CD14-positive monocyte (primary cell): ENCODE measurements at regions not wholly inside any gene's neighbourhood (a gene's known extent, or its start where the extent isn't known, plus 50 kb on each side); places are given as distances from the start of the nearest gene placed in this dataset.

Source experiments
- DNase-seq, 3 donors: peaks; one replicate each; pipeline ENCODE4 v3.0.0-alpha.2; 2011 to 2022
- H2AFZ ChIP-seq: 2 replicates; pipeline ENCODE4 v1.6.0; 2012; ENCODE audit warnings: mild to moderate bottlenecking, low read depth, low read length, inconsistent platforms; ENCODE audit not compliant: insufficient read depth, poor library complexity, severe bottlenecking
- H3K27ac ChIP-seq, 2 donors: 1 replicate in 1 of 2; 2 replicates in 1 of 2; pipeline ENCODE4 v1.5.1; 2012 to 2013; ENCODE audit warnings: low read length in 2 of 2, control low read depth in 1 of 2, inconsistent platforms in 1 of 2, low read depth in 1 of 2, mild to moderate bottlenecking in 1 of 2
- H3K27me3 ChIP-seq, 2 donors: one replicate each; pipeline versions ENCODE4 v1.6.0 to v1.6.1; 2011 to 2013; ENCODE audit warnings: low read length in 2 of 2; ENCODE audit not compliant: control insufficient read depth in 2 of 2, insufficient read depth in 2 of 2
- H3K36me3 ChIP-seq, 2 donors: replicated peaks in 1 of 2; 1 replicate in 1 of 2; 2 replicates in 1 of 2; pipeline versions ENCODE4 v1.5.1 to v1.6.1; 2012 to 2013; ENCODE audit warnings: low read length in 2 of 2, control low read depth in 1 of 2, inconsistent platforms in 1 of 2, mild to moderate bottlenecking in 1 of 2; ENCODE audit not compliant: insufficient read depth in 2 of 2, control insufficient read depth in 1 of 2
- H3K4me1 ChIP-seq, 2 donors: 1 replicate in 1 of 2; 2 replicates in 1 of 2; pipeline versions ENCODE4 v1.5.1 to v1.6.1; 2012 to 2013; ENCODE audit warnings: low read length in 2 of 2, control low read depth in 1 of 2, inconsistent platforms in 1 of 2, mild to moderate bottlenecking in 1 of 2, moderate library complexity in 1 of 2; ENCODE audit not compliant: insufficient read depth in 2 of 2, control insufficient read depth in 1 of 2
- H3K4me2 ChIP-seq: replicated peaks from 2 replicates; pipeline ENCODE3; 2012; ENCODE audit warnings: low read length, moderate library complexity, mild to moderate bottlenecking; ENCODE audit not compliant: poor library complexity, severe bottlenecking; ENCODE audit errors: extremely low read depth
- H3K4me3 ChIP-seq, 3 experiments: fragments of 200-600 bp in 1 of 3; sonication (generic) in 1 of 3; replicated peaks in 1 of 3; 1 replicate in 2 of 3; 2 replicates in 1 of 3; pipeline ENCODE4 v1.5.1; 2011 to 2013; ENCODE audit warnings: low read length in 3 of 3, mild to moderate bottlenecking in 3 of 3, control low read depth in 2 of 3, low read depth in 2 of 3, inconsistent platforms in 1 of 3, moderate library complexity in 1 of 3
- H3K79me2 ChIP-seq: 2 replicates; pipeline ENCODE4 v1.6.0; 2012; ENCODE audit warnings: mild to moderate bottlenecking, control low read depth, inconsistent platforms, low read length, moderate library complexity; ENCODE audit not compliant: insufficient read depth
- H3K9ac ChIP-seq: 2 replicates; pipeline ENCODE4 v1.6.0; 2017; ENCODE audit warnings: low read length, mild to moderate bottlenecking; ENCODE audit not compliant: insufficient read depth, poor library complexity, severe bottlenecking
- H3K9me3 ChIP-seq, 2 donors: replicated peaks in 1 of 2; 1 replicate in 1 of 2; 2 replicates in 1 of 2; pipeline versions ENCODE4 v1.5.1 to v1.6.1; 2012 to 2013; ENCODE audit warnings: low read length in 2 of 2, control low read depth in 1 of 2; ENCODE audit not compliant: control insufficient read depth in 1 of 2, insufficient read depth in 1 of 2
- H4K20me1 ChIP-seq: 2 replicates; pipeline ENCODE4 v1.6.0; 2012; ENCODE audit warnings: mild to moderate bottlenecking, low read length, control low read depth, moderate library complexity; ENCODE audit not compliant: insufficient read depth
- H3K27ac Mint-ChIP-seq, 7 donors: one replicate each; pipeline ENCODE4 v1.8.0; 2020; ENCODE audit warnings: mild to moderate bottlenecking in 7 of 7, mixed read lengths in 7 of 7, moderate library complexity in 6 of 7, inconsistent platforms in 2 of 7
- H3K27me3 Mint-ChIP-seq, 3 donors: one replicate each; pipeline ENCODE4 v1.8.0; 2021 to 2022; ENCODE audit warnings: low read depth in 3 of 3, mild to moderate bottlenecking in 3 of 3, mixed read lengths in 3 of 3, moderate library complexity in 3 of 3, inconsistent platforms in 1 of 3
- H3K36me3 Mint-ChIP-seq, 2 donors: one replicate each; pipeline ENCODE4 v1.8.0; 2020; ENCODE audit warnings: mixed read lengths in 2 of 2, inconsistent platforms in 1 of 2, mild to moderate bottlenecking in 1 of 2
- H3K4me1 Mint-ChIP-seq: one replicate; pipeline ENCODE4 v1.8.0; 2020; ENCODE audit warnings: mild to moderate bottlenecking, mixed read lengths
- H3K4me3 Mint-ChIP-seq, 2 donors: one replicate each; pipeline ENCODE4 v1.8.0; 2020; ENCODE audit warnings: mild to moderate bottlenecking in 2 of 2, mixed read lengths in 2 of 2, moderate library complexity in 1 of 2
- H3K9me3 Mint-ChIP-seq, 7 donors: one replicate each; pipeline ENCODE4 v1.8.0; 2020 to 2022; ENCODE audit warnings: mixed read lengths in 7 of 7, mild to moderate bottlenecking in 6 of 7, moderate library complexity in 6 of 7, inconsistent platforms in 2 of 7
- WGBS: methylation state at CpG from one replicate; pipeline ENCODE4 v1.1.5; 2013; ENCODE audit warnings: missing lambda C conversion rate; ENCODE audit not compliant: insufficient coverage; 5-methylcytosine and 5-hydroxymethylcytosine counted together
- intact Hi-C, 2 donors: fragments of 100-400 bp; cut with micrococcal nuclease; formaldehyde crosslinking; loops; one replicate each; pipeline versions ENCODE4 v1.15.0 to v1.15.1; 2023
- TF ChIP-seq, protein P1 (sequence below): fragments of 200-600 bp; IDR thresholded peaks from one replicate; pipeline ENCODE4 v1.8.0; 2022; ENCODE audit warnings: antibody characterized with exemption, mild to moderate bottlenecking

DNA sequence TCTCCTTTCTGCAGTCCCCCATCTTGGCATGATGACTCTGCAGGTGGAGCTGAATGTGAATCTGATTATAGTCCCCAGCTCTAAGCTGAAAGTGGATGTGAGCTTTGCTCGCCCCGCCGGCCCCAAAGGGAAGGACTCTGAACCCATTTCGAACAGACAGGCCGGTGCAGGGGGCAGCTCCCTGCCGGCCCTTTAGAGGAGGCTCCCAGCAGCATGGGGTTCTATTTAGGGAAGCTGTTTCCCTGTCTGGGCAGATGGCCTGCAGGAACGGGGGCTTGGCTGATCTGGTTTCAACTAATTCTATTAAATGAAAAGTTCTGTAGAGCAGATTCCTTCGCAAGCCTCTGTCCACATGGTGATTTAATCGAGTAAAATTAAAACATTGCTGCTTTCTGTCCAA is 104.8 kb upstream of the MSX1 start:
- intact Hi-C loops = no loop called here
- Mint-ChIP-seq H3K4me1 (no peaks in the 10 kb centered on the region), H3K9me3 (peaks cover 0 to 6% (median 1%) of the 10 kb centered on the region in 7 donors), H3K27me3 (peaks cover 24 to 37% (median 27%) of the 10 kb centered on the region in 3 donors), H3K27ac (no peak overlapping the region), H3K36me3 (no peaks in the 10 kb centered on the region), H3K4me3 (no peak overlapping the region)
- H3K4me1 ChIP-seq = no peaks in the 10 kb centered on the region
- H3K36me3 ChIP-seq = no peaks in the 10 kb centered on the region
- no peak overlapping the region for H2AFZ ChIP-seq
- H3K4me3 ChIP-seq = no peak overlapping the region
- 0% methylated on average over 1 of the region's 9 CpGs for WGBS
- no peaks in the 10 kb centered on the region for H3K9me3 ChIP-seq
- no peak overlapping the region for H3K9ac ChIP-seq
- DNase-seq = no peak
- H4K20me1 ChIP-seq = no peaks in the 10 kb centered on the region
- peaks cover 0 to 12% of the 10 kb centered on the region in 2 donors for H3K27me3 ChIP-seq
- H3K27ac ChIP-seq = no peak overlapping the region
- TF ChIP-seq, protein P1, sequence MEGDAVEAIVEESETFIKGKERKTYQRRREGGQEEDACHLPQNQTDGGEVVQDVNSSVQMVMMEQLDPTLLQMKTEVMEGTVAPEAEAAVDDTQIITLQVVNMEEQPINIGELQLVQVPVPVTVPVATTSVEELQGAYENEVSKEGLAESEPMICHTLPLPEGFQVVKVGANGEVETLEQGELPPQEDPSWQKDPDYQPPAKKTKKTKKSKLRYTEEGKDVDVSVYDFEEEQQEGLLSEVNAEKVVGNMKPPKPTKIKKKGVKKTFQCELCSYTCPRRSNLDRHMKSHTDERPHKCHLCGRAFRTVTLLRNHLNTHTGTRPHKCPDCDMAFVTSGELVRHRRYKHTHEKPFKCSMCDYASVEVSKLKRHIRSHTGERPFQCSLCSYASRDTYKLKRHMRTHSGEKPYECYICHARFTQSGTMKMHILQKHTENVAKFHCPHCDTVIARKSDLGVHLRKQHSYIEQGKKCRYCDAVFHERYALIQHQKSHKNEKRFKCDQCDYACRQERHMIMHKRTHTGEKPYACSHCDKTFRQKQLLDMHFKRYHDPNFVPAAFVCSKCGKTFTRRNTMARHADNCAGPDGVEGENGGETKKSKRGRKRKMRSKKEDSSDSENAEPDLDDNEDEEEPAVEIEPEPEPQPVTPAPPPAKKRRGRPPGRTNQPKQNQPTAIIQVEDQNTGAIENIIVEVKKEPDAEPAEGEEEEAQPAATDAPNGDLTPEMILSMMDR = no peak
- H3K4me2 ChIP-seq = no peak overlapping the region
- no peaks in the 10 kb centered on the region for H3K79me2 ChIP-seq

DNA sequence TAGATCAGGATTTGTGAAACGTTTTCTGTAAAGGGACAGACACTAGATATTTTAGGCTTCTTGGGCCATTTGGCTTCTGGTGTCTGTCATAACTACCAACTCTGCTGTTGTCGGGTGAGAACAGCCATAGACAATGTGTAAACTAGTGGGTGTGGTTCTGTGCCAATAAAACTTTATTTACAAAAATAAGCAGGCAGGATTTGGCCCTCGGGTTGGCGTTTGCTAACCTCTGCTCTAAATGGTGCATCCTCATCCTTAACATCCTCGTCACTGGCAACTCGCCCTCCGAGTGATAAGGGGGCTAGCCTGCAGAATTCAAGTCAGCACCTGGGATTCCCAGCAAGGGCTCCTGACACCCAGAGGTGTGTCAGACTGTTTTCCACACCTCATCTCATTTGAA is 105.8 kb upstream of the MSX1 start:
- H3K27ac ChIP-seq = no peak overlapping the region
- Mint-ChIP-seq H3K9me3 (peaks cover 0 to 8% (median 1%) of the 10 kb centered on the region in 7 donors), H3K27ac (no peak overlapping the region), H3K4me3 (peak overlapping the region in 1 of 2 donors; percentile 37), H3K27me3 (peaks cover 25 to 37% (median 26%) of the 10 kb centered on the region in 3 donors), H3K36me3 (no peaks in the 10 kb centered on the region), H3K4me1 (no peaks in the 10 kb centered on the region)
- H4K20me1 ChIP-seq = no peaks in the 10 kb centered on the region
- H3K4me1 ChIP-seq = no peaks in the 10 kb centered on the region
- peaks cover 0 to 12% of the 10 kb centered on the region in 2 donors for H3K27me3 ChIP-seq
- 53% methylated on average over 6 of the region's 7 CpGs for WGBS
- TF ChIP-seq, protein P1 = no peak
- H2AFZ ChIP-seq = no peak overlapping the region
- no peaks in the 10 kb centered on the region for H3K36me3 ChIP-seq
- H3K4me3 ChIP-seq = no peak overlapping the region
- H3K79me2 ChIP-seq = no peaks in the 10 kb centered on the region
- H3K9ac ChIP-seq = no peak overlapping the region
- DNase-seq = no peak
- intact Hi-C loops = no loop called here
- no peaks in the 10 kb centered on the region for H3K9me3 ChIP-seq
- H3K4me2 ChIP-seq = no peak overlapping the region
